ENCODE measurements at regions not wholly inside any gene's neighbourhood (a gene's known extent, or its start where the extent isn't known, plus 50 kb on each side); places are given as distances from the start of the nearest gene placed in this dataset.
A peak's percentile ranks its signal among the peaks of the same experiment; 100 is the strongest.
"Not testable (repeated sequence)": the region's sequence is repeated elsewhere in the genome, so short reads cannot be mapped to it uniquely, and the experiment has no call there.

GRCh38 chr4:78662658-78663057 lies 111.1 kb downstream of the ANXA3 start:
- no peaks in the 10 kb centered on the region for H3K36me3 ChIP-seq (replicated peaks; ENCODE audit: insufficient read depth, low read length)
- H3F3A ChIP-seq (ENCODE audit: insufficient read depth, low read length): peaks cover 24% of the 10 kb centered on the region
- no peak for DNase-seq
- H3K9me2 ChIP-seq (replicated peaks; ENCODE audit: insufficient read depth, low read length): no peaks in the 10 kb centered on the region
- H3K9me3 ChIP-seq (replicated peaks; ENCODE audit: insufficient read depth, low read length): no peaks in the 10 kb centered on the region
- no peak overlapping the region for H3K9ac ChIP-seq (ENCODE audit: low read length)
- peaks cover 21% of the 10 kb centered on the region for H3K4me1 ChIP-seq (ENCODE audit: low read length)
- TF ChIP-seq EZH2phosphoT487 (IDR thresholded peaks at IDR 0.05; ENCODE audit: low read length) (no peak), EZH2 (optimal IDR thresholded peaks at IDR 0.05; ENCODE audit: low read depth, low read length) (no peak)
- TF ChIP-seq, protein P1, sequence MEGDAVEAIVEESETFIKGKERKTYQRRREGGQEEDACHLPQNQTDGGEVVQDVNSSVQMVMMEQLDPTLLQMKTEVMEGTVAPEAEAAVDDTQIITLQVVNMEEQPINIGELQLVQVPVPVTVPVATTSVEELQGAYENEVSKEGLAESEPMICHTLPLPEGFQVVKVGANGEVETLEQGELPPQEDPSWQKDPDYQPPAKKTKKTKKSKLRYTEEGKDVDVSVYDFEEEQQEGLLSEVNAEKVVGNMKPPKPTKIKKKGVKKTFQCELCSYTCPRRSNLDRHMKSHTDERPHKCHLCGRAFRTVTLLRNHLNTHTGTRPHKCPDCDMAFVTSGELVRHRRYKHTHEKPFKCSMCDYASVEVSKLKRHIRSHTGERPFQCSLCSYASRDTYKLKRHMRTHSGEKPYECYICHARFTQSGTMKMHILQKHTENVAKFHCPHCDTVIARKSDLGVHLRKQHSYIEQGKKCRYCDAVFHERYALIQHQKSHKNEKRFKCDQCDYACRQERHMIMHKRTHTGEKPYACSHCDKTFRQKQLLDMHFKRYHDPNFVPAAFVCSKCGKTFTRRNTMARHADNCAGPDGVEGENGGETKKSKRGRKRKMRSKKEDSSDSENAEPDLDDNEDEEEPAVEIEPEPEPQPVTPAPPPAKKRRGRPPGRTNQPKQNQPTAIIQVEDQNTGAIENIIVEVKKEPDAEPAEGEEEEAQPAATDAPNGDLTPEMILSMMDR (IDR thresholded peaks at IDR 0.05; ENCODE audit: low read length): no peak
- H3K27ac ChIP-seq (ENCODE audit: low read length): no peak overlapping the region
- H4K20me1 ChIP-seq (ENCODE audit: insufficient read depth, low read length): no peaks in the 10 kb centered on the region
- no peaks in the 10 kb centered on the region for H3K79me2 ChIP-seq (ENCODE audit: low read length)
- H3K4me2 ChIP-seq (ENCODE audit: low read depth, low read length): peak overlapping the region; percentile 24; the same call in 1 of the 2 replicates
- peaks cover 10% of the 10 kb centered on the region; the same call in 1 of the 2 replicates for H3K27me3 ChIP-seq (replicated peaks; ENCODE audit: insufficient read depth, low read length)
- no peak overlapping the region for H2AFZ ChIP-seq (ENCODE audit: low read length)
- H3K4me3 ChIP-seq (ENCODE audit: low read length): no peak overlapping the region

DNA sequence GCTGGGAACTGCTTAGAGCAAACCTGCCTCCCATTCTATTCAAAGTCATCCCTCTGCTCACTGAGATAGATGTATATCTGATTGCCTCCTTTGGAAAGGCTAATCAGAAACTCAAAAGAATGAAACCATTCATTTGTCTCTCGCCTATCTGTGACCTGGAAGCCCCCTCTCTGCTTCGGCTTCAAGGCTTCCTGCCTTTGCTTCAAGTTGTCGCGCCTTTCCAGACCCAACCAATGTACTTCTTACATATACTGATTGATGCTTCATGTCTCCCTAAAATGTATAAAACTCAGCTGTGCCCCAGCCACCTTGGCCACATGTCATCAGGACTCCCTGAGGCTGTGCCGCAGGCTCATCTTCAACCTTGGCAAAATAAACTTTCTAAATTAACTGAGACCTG lies 111.9 kb upstream of the BMP2K start:
- not testable (repeated sequence) for H3K4me3 ChIP-seq (ENCODE audit: low read length); H3K79me2 ChIP-seq (ENCODE audit: low read length); H3K9ac ChIP-seq (ENCODE audit: low read length); H3K36me3 ChIP-seq (replicated peaks; ENCODE audit: insufficient read depth, low read length); H3F3A ChIP-seq (ENCODE audit: insufficient read depth, low read length); H4K20me1 ChIP-seq (ENCODE audit: insufficient read depth, low read length); H3K4me2 ChIP-seq (ENCODE audit: low read depth, low read length); H2AFZ ChIP-seq (ENCODE audit: low read length); H3K9me2 ChIP-seq (replicated peaks; ENCODE audit: insufficient read depth, low read length); H3K27ac ChIP-seq (ENCODE audit: low read length); H3K9me3 ChIP-seq (replicated peaks; ENCODE audit: insufficient read depth, low read length); H3K27me3 ChIP-seq (replicated peaks; ENCODE audit: insufficient read depth, low read length); DNase-seq
- peaks cover 10% of the 10 kb centered on the region for H3K4me1 ChIP-seq (ENCODE audit: low read length)

DNA sequence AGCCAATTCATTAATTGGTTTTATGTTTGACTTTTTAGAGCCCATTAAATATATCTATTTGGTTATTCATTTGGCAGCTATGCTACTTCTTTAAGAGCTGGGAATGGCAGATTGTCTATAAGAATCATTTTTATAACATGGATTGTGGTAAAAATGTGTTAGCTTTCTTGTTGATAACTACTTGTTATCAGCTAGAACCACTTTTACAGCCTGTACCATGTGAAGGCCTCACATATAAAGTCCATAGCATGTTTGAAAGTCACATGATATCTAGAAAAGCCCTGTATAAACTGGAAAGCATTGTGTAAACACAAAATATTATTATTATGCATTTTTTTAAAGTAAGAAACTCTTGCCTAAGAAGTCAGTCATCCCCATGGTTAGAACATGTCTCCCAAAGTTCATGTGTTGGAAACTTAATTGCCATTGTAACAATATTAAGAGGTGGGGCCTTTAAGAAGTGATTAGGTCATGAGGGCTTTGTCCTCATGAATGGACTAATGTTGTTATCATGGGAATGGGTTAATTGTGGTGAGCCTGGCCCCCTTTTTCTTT lies 110.9 kb upstream of the BMP2K start:
- Histone ChIP-seq H3K9me3 (replicated peaks; ENCODE audit: insufficient read depth, low read length) (no peaks in the 10 kb centered on the region), H3K36me3 (replicated peaks; ENCODE audit: insufficient read depth, low read length) (no peaks in the 10 kb centered on the region), H3F3A (ENCODE audit: insufficient read depth, low read length) (peaks cover 9% of the 10 kb centered on the region; the same call in 1 of the 2 replicates), H3K4me3 (ENCODE audit: low read length) (no peak overlapping the region), H3K27ac (ENCODE audit: low read length) (no peak overlapping the region), H3K4me1 (ENCODE audit: low read length) (peaks cover 10% of the 10 kb centered on the region), H2AFZ (ENCODE audit: low read length) (no peak overlapping the region), H3K79me2 (ENCODE audit: low read length) (no peaks in the 10 kb centered on the region), H3K27me3 (replicated peaks; ENCODE audit: insufficient read depth, low read length) (peaks cover 3% of the 10 kb centered on the region; the same call in 1 of the 2 replicates), H3K9me2 (replicated peaks; ENCODE audit: insufficient read depth, low read length) (no peaks in the 10 kb centered on the region), H4K20me1 (ENCODE audit: insufficient read depth, low read length) (no peaks in the 10 kb centered on the region), H3K4me2 (ENCODE audit: low read depth, low read length) (no peak overlapping the region), H3K9ac (ENCODE audit: low read length) (no peak overlapping the region)
- no peak for DNase-seq
- no peak for TF ChIP-seq EZH2phosphoT487 (IDR thresholded peaks at IDR 0.05; ENCODE audit: low read length)
- TF ChIP-seq, protein P1 (IDR thresholded peaks at IDR 0.05; ENCODE audit: low read length): no peak
- no peak for TF ChIP-seq EZH2 (optimal IDR thresholded peaks at IDR 0.05; ENCODE audit: low read depth, low read length)

GRCh38 chr4:78666830-78667258 lies 109.3 kb upstream of the BMP2K start:
- H3K4me3 ChIP-seq (ENCODE audit: low read length): no peak overlapping the region
- no peaks in the 10 kb centered on the region for H4K20me1 ChIP-seq (ENCODE audit: insufficient read depth, low read length)
- H3K9ac ChIP-seq (ENCODE audit: low read length): no peak overlapping the region
- 0 out of 2 replicates have a peak, but pooled peaks cover 3% of the 10 kb centered on the region for H3K27me3 ChIP-seq (replicated peaks; ENCODE audit: insufficient read depth, low read length)
- TF ChIP-seq EZH2 (optimal IDR thresholded peaks at IDR 0.05; ENCODE audit: low read depth, low read length): no peak
- TF ChIP-seq, protein P1 (IDR thresholded peaks at IDR 0.05; ENCODE audit: low read length): no peak
- TF ChIP-seq EZH2phosphoT487 (IDR thresholded peaks at IDR 0.05; ENCODE audit: low read length): no peak
- H3K27ac ChIP-seq (ENCODE audit: low read length): no peak overlapping the region
- peaks cover 7% of the 10 kb centered on the region; the same call in 1 of the 2 replicates for H3F3A ChIP-seq (ENCODE audit: insufficient read depth, low read length)
- no peaks in the 10 kb centered on the region for H3K36me3 ChIP-seq (replicated peaks; ENCODE audit: insufficient read depth, low read length)
- no peaks in the 10 kb centered on the region for H3K9me3 ChIP-seq (replicated peaks; ENCODE audit: insufficient read depth, low read length)
- H3K79me2 ChIP-seq (ENCODE audit: low read length): no peaks in the 10 kb centered on the region
- no peaks in the 10 kb centered on the region for H3K9me2 ChIP-seq (replicated peaks; ENCODE audit: insufficient read depth, low read length)
- H3K4me2 ChIP-seq (ENCODE audit: low read depth, low read length): no peak overlapping the region
- DNase-seq: no peak
- no peak overlapping the region for H2AFZ ChIP-seq (ENCODE audit: low read length)
- peaks cover 6% of the 10 kb centered on the region for H3K4me1 ChIP-seq (ENCODE audit: low read length)
